Suprapubic skin (tissue), 4 donors: ENCODE measurements at regions not wholly inside any gene's neighbourhood (a gene's known extent, or its start where the extent isn't known, plus 50 kb on each side); places are given as distances from the start of the nearest gene placed in this dataset.

Source experiments
- DNase-seq, 2 donors: peaks; one replicate each; pipeline ENCODE4 v3.0.0-alpha.2; 2019; ENCODE audit warnings: low spot score in 2 of 2
- H3K27ac ChIP-seq: fragments of 200-600 bp; sonication (generic); one replicate; pipeline ENCODE4 v1.5.1; 2019
- H3K27me3 ChIP-seq: fragments of 200-600 bp; sonication (generic); one replicate; pipeline ENCODE4 v1.5.1; 2019
- H3K36me3 ChIP-seq: fragments of 200-600 bp; sonication (generic); one replicate; pipeline ENCODE4 v1.5.1; 2019
- H3K4me1 ChIP-seq: fragments of 200-600 bp; sonication (generic); one replicate; pipeline ENCODE4 v1.5.1; 2019
- H3K4me3 ChIP-seq: fragments of 200-600 bp; sonication (generic); one replicate; pipeline ENCODE4 v1.5.1; 2019; ENCODE audit warnings: mild to moderate bottlenecking
- H3K9me3 ChIP-seq: fragments of 200-600 bp; sonication (generic); one replicate; pipeline ENCODE4 v1.5.1; 2019
- CTCF ChIP-seq, 2 donors: fragments of 200-600 bp in 1 of 2; fragments of 450-650 bp in 1 of 2; sonication (generic) in 1 of 2; IDR thresholded peaks; one replicate each; pipeline ENCODE4 v1.5.1; 2016 to 2019; ENCODE audit warnings: antibody characterized with exemption in 2 of 2, mild to moderate bottlenecking in 1 of 2, moderate library complexity in 1 of 2
- EP300 ChIP-seq: sonication (generic); formaldehyde crosslinking; IDR thresholded peaks from one replicate; pipeline ENCODE4 v1.6.1; 2017; ENCODE audit warnings: antibody characterized with exemption
- POLR2A ChIP-seq, 2 donors: fragments of 450-650 bp; IDR thresholded peaks; one replicate each; pipeline ENCODE4 v1.6.1; 2017; ENCODE audit warnings: antibody characterized with exemption in 2 of 2, mild to moderate bottlenecking in 2 of 2, moderate library complexity in 2 of 2
- POLR2AphosphoS5 ChIP-seq, 3 donors: sonication (generic); formaldehyde crosslinking; IDR thresholded peaks; one replicate each; pipeline ENCODE4 v1.6.1; 2017; ENCODE audit warnings: antibody characterized with exemption in 3 of 3
- WGBS: methylation state at CpG from one replicate; pipeline ENCODE4 v1.1.5; 2018; 5-methylcytosine and 5-hydroxymethylcytosine counted together

DNA sequence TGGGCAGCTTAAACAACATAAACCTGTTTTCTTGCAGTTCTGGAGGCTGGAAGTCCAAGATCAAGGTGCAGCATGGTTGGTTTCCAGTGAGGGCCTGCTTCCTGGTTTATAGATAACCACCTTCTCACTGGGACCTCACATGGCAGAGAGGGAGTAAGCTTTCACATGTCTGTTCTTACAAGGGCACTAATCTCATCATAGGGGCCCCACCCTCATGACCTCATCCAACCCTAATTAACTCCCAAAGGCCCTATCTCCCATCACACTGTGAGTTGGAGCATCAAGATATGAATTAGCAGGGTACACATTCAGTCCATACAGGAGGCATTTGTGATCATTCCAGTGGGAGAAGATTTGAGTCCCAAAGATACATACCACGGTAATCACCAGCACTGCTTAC, 50.5 kb upstream of the GRIN2A start:
- no peak overlapping the region for H3K27ac ChIP-seq
- H3K4me3 ChIP-seq, result no peak overlapping the region
- DNase-seq, result no peak
- TF ChIP-seq EP300 (no peak), POLR2AphosphoS5 (IDR thresholded peaks at IDR 0.05) (no peak), CTCF (IDR thresholded peaks at IDR 0.05) (no peak), POLR2A (IDR thresholded peaks at IDR 0.05) (no peak)
- WGBS, result 100% methylated on average over 1 of the region's 1 CpG
- no peaks in the 10 kb centered on the region for H3K36me3 ChIP-seq
- no peaks in the 10 kb centered on the region for H3K27me3 ChIP-seq
- H3K4me1 ChIP-seq, result no peaks in the 10 kb centered on the region
- H3K9me3 ChIP-seq, result peaks cover 8% of the 10 kb centered on the region

DNA sequence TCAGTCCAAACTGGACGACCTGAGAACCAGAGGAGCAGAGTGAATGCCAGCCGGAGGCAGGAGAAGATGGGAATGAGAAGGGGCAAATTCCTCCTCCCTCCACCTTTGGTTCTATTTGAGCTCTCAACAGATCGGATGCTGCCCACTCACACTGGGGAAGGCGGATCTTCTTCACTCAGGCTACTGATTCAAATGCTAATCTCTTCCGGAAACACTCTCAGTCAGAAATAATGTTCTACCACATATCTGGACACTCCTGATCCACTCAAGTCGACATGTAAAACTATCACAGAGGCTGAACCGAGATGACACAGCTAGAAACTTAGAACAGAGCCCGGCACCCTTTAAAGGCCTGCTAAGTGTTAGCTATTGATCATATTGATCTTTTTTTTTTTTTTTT, 57.4 kb upstream of the GRIN2A start:
- Histone ChIP-seq H3K4me1 (no peaks in the 10 kb centered on the region), H3K27ac (no peak overlapping the region), H3K9me3 (no peaks in the 10 kb centered on the region), H3K4me3 (no peak overlapping the region), H3K27me3 (peaks cover 9% of the 10 kb centered on the region), H3K36me3 (no peaks in the 10 kb centered on the region)
- TF ChIP-seq EP300 (no peak), POLR2A (IDR thresholded peaks at IDR 0.05) (no peak), CTCF (IDR thresholded peaks at IDR 0.05) (no peak), POLR2AphosphoS5 (IDR thresholded peaks at IDR 0.05) (no peak)
- no peak for DNase-seq
- WGBS, result 72% methylated on average over 8 of the region's 8 CpGs

DNA sequence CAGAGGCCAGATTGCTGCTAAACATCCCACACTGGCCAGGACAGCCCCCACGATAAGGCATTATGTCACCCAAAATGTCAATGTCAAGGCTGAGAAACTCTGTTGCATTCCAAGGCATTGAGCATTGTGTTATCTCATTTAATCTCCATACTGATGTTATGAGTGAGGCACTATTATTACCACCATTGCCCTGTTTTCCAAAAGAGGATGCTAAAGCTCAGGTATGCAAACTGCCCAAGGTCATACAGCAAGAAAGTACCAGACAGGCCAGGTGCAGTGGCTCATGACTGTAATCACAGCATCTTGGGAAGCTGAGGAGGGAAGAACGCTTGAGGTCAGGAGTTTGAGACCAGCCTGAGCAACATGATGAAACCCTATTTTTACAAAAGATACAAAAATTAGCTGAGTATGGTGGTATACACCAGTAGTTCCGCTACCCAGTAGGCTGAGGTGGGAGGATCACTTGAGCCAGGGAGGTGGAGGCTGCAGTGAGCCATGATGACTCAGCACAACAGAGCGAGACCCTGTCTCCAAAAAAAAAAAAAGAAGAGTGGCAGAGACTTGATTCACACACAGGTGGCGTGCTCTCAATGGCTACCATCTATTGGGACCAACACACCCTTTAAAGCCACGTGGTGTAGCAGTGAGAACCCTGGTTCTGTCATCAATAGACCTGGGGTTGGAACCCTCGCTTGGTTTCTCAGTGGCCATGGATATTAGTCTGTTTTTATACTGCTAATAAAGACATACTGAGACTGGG, 58.8 kb upstream of the GRIN2A start:
- no peaks in the 10 kb centered on the region for H3K9me3 ChIP-seq
- TF ChIP-seq EP300 (no peak), POLR2A (IDR thresholded peaks at IDR 0.05) (no peak), CTCF (IDR thresholded peaks at IDR 0.05) (no peak), POLR2AphosphoS5 (IDR thresholded peaks at IDR 0.05) (no peak)
- H3K4me1 ChIP-seq, result no peaks in the 10 kb centered on the region
- no peak overlapping the region for H3K27ac ChIP-seq
- H3K4me3 ChIP-seq, result no peak overlapping the region
- DNase-seq, result no peak
- peaks cover 9% of the 10 kb centered on the region for H3K27me3 ChIP-seq
- no peaks in the 10 kb centered on the region for H3K36me3 ChIP-seq
- WGBS, result 73% methylated on average over 7 of the region's 7 CpGs

DNA sequence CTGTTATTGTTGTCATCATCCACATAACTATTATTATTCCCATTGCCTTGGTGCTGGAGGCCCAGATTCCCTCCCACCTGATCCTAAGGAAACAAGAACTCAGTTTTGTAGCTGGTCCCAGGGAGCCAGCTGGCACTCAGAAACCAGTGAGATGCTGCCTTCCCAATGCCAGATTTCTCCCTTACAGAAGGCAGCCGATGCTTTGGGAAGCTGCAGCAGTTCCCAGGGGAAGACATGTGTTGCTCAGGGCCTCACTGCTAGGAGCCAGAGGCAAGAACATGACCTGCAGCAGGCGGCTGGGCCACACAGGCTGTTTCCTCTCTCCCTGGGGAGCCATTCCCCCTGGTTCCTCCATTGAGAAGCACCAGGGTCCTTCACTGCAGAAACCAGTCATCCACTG, 59.9 kb upstream of the GRIN2A start:
- DNase-seq, result no peak
- H3K36me3 ChIP-seq, result no peaks in the 10 kb centered on the region
- H3K4me1 ChIP-seq, result no peaks in the 10 kb centered on the region
- H3K27ac ChIP-seq, result no peak overlapping the region
- no peaks in the 10 kb centered on the region for H3K9me3 ChIP-seq
- TF ChIP-seq CTCF (IDR thresholded peaks at IDR 0.05) (no peak), POLR2AphosphoS5 (IDR thresholded peaks at IDR 0.05) (no peak), EP300 (no peak)
- H3K4me3 ChIP-seq, result no peak overlapping the region
- 33% methylated on average over 1 of the region's 2 CpGs for WGBS
- H3K27me3 ChIP-seq, result peaks cover 9% of the 10 kb centered on the region

DNA sequence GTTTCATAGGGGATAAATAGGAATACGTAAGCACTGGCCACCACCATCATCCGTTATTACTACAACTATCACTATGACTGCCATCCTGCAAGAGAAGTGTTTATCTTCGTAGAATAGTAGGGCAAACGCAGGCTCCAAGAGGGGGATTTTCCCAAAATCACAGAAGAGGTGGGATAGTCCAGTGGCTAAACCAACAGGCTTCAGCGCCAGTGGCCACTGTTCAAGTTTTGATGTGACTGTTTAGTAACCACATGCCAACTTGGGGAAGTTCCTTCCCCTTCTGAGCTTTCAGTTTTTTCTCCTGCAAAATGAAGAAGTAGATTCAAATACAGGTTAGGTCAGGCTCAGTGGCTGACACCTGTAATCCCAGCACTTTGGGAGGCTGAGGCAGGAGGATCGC, 60.7 kb upstream of the GRIN2A start:
- Histone ChIP-seq H3K36me3 (no peaks in the 10 kb centered on the region), H3K27me3 (peaks cover 9% of the 10 kb centered on the region), H3K4me1 (no peaks in the 10 kb centered on the region), H3K27ac (no peak overlapping the region), H3K4me3 (no peak overlapping the region), H3K9me3 (no peaks in the 10 kb centered on the region)
- DNase-seq, result no peak
- no peak for TF ChIP-seq POLR2AphosphoS5 (IDR thresholded peaks at IDR 0.05)
- no peak for TF ChIP-seq CTCF (IDR thresholded peaks at IDR 0.05)
- no peak for TF ChIP-seq POLR2A (IDR thresholded peaks at IDR 0.05)
- no peak for TF ChIP-seq EP300
- 90% methylated on average over 6 of the region's 6 CpGs for WGBS
